Epithelial cell of prostate (primary cell): ENCODE measurements at regions not wholly inside any gene's neighbourhood (a gene's known extent, or its start where the extent isn't known, plus 50 kb on each side); places are given as distances from the start of the nearest gene placed in this dataset.
A peak's percentile ranks its signal among the peaks of the same experiment; 100 is the strongest.
"Not testable (repeated sequence)": the region's sequence is repeated elsewhere in the genome, so short reads cannot be mapped to it uniquely, and the experiment has no call there.

Source experiments
- DNase-seq: peaks from one replicate; pipeline ENCODE4 v3.0.0-alpha.2; 2011; ENCODE audit warnings: low read depth, low spot score
- H3K27ac ChIP-seq: fragments of 450-650 bp; 2 replicates; pipeline ENCODE4 v1.5.1; 2017; ENCODE audit warnings: mild to moderate bottlenecking

GRCh38 chr1:244155661-244156060 lies 104.6 kb downstream of the ZBTB18 start:
- DNase-seq: no peak
- no peak overlapping the region for H3K27ac ChIP-seq

GRCh38 chr1:244156617-244157016 lies 105.5 kb downstream of the ZBTB18 start:
- not testable (repeated sequence) for H3K27ac ChIP-seq, DNase-seq

- H3K27ac ChIP-seq: no peak overlapping the region
- no peak for DNase-seq
Observed at GRCh38 chr1:244157731-244158438, 106.8 kb downstream of the ZBTB18 start.

GRCh38 chr1:244159646-244160045 lies 108.6 kb downstream of the ZBTB18 start:
- no peak overlapping the region for H3K27ac ChIP-seq
- DNase-seq: no peak

GRCh38 chr1:244160455-244161235 lies 109.6 kb downstream of the ZBTB18 start:
- no peak overlapping the region for H3K27ac ChIP-seq
- DNase-seq: no peak

GRCh38 chr1:244161236-244161510 lies 110.1 kb downstream of the ZBTB18 start:
- no peak overlapping the region for H3K27ac ChIP-seq
- no peak for DNase-seq

GRCh38 chr1:244162786-244163530 lies 111.9 kb downstream of the ZBTB18 start:
- no peak for DNase-seq
- peak overlapping the region; percentile 84 for H3K27ac ChIP-seq

GRCh38 chr1:244163861-244164510 lies 112.9 kb downstream of the ZBTB18 start:
- peak; percentile 78 for DNase-seq
- peak overlapping the region; percentile 84 for H3K27ac ChIP-seq

- no peak for DNase-seq
- peak overlapping the region; percentile 84 for H3K27ac ChIP-seq
Observed at GRCh38 chr1:244164511-244164890, 113.4 kb downstream of the ZBTB18 start.

- DNase-seq: no peak
- no peak overlapping the region for H3K27ac ChIP-seq
Observed at GRCh38 chr1:244165021-244165420, 113.9 kb downstream of the ZBTB18 start.

- no peak overlapping the region for H3K27ac ChIP-seq
- DNase-seq: no peak
Observed at GRCh38 chr1:244165701-244166100, 114.6 kb downstream of the ZBTB18 start.

GRCh38 chr1:244171241-244171985 lies 120.3 kb downstream of the ZBTB18 start:
- no peak overlapping the region for H3K27ac ChIP-seq
- DNase-seq: no peak

- DNase-seq: no peak
Observed at GRCh38 chr1:244173240-244173639, 122.2 kb downstream of the ZBTB18 start.

GRCh38 chr1:244173769-244174168 lies 122.7 kb downstream of the ZBTB18 start:
- H3K27ac ChIP-seq: no peak overlapping the region
- DNase-seq: no peak

More at GRCh38 chr1:244173240-244173639, 122.2 kb downstream of the ZBTB18 start:
- no peak overlapping the region for H3K27ac ChIP-seq

GRCh38 chr1:244174922-244175521 lies 123.9 kb downstream of the ZBTB18 start:
- H3K27ac ChIP-seq: no peak overlapping the region
- no peak for DNase-seq

- H3K27ac ChIP-seq: no peak overlapping the region
Observed at GRCh38 chr1:244176201-244176600, 125.1 kb downstream of the ZBTB18 start.

GRCh38 chr1:244180256-244180655 lies 129.2 kb downstream of the ZBTB18 start:
- H3K27ac ChIP-seq: no peak overlapping the region
- DNase-seq: no peak

More at GRCh38 chr1:244176201-244176600, 125.1 kb downstream of the ZBTB18 start:
- no peak for DNase-seq

GRCh38 chr1:244181867-244182266 lies 130.8 kb downstream of the ZBTB18 start:
- no peak overlapping the region for H3K27ac ChIP-seq
- no peak for DNase-seq

GRCh38 chr1:244183037-244183436 lies 132.0 kb downstream of the ZBTB18 start:
- no peak overlapping the region for H3K27ac ChIP-seq
- no peak for DNase-seq

GRCh38 chr1:244186372-244186771 lies 135.3 kb downstream of the ZBTB18 start:
- no peak overlapping the region for H3K27ac ChIP-seq

More at GRCh38 chr1:244186372-244186771, 135.3 kb downstream of the ZBTB18 start:
- DNase-seq: no peak
